ENCODE measurements at regions not wholly inside any gene's neighbourhood (a gene's known extent, or its start where the extent isn't known, plus 50 kb on each side); places are given as distances from the start of the nearest gene placed in this dataset.
"Not testable (repeated sequence)": the region's sequence is repeated elsewhere in the genome, so short reads cannot be mapped to it uniquely, and the experiment has no call there.

DNA sequence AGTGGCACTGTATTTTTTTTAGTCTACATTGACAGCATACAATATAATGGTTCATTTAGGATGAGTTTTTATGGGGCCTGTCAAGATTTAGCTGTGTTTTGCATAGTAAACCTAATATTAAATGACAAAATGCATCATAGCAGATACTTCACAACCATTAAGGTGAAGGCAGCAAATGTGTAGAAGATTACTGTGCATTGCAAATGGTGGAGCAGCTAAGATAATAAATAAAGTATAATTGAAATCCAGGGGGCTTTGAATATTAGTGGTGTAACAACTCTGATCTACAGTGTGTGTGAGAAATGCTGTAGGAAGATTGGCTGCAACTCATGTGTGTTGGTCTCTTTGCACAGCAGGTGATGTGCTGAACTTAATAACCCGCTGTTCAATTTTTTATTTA lies 801.9 kb upstream of the CITED2 start:
- Mint-ChIP-seq H3K36me3 (no peaks in the 10 kb centered on the region), H3K27ac (no peak overlapping the region), H3K9me3 (peaks cover 3% of the 10 kb centered on the region in 2 donors), H3K4me1 (no peaks in the 10 kb centered on the region), H3K27me3 (no peaks in the 10 kb centered on the region), H3K4me3 (no peak overlapping the region)
- ATAC-seq (replicated peaks) (no peak), DNase-seq (no peak)

DNA sequence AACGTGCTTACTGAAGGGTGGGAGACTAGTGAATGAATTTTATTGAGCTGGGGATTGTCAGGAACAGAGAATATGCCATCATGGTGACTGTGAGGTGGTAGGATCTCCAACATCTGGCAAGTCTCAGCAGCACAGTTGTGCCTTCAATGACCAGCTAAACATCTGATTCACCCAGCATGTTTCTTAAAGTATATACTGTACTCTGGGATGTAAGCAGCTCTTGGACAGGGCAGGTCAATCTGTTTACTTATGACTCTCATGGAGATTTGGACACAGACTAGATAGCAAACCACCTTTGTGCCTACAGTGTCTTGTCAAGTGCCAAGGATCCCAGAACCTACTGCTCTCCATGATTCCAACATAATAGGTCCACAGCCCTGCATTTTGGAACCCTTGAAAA lies 801.0 kb upstream of the CITED2 start:
- no peak for DNase-seq
- Mint-ChIP-seq H3K4me3 (no peak overlapping the region), H3K36me3 (no peaks in the 10 kb centered on the region), H3K27ac (no peak overlapping the region), H3K9me3 (peaks cover 3% of the 10 kb centered on the region in 2 donors), H3K27me3 (no peaks in the 10 kb centered on the region), H3K4me1 (no peaks in the 10 kb centered on the region)
- ATAC-seq (replicated peaks), result no peak

DNA sequence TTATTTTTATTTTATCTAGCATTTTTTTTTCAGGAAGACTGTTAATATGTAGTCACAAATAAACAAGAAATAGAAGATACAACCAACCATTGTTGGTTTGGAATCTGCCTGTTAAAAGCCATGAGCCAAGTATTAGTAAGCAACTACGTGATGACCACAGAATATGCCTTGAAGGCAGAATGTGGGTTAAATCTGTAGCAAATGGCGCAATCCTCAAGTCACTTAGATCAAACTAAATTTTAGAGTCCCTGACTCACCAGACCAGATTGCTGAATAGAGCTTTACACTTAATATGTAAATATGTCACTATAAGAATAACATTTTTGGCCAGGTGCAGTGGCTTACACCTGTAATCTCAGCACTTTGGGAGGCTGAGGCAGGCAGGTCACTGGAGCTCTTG lies 800.1 kb upstream of the CITED2 start:
- Mint-ChIP-seq H3K27me3 (no peaks in the 10 kb centered on the region), H3K36me3 (no peaks in the 10 kb centered on the region), H3K27ac (no peak overlapping the region), H3K4me1 (no peaks in the 10 kb centered on the region), H3K4me3 (no peak overlapping the region), H3K9me3 (peaks cover 3% of the 10 kb centered on the region in 2 donors)
- ATAC-seq (replicated peaks), result no peak
- DNase-seq, result no peak

DNA sequence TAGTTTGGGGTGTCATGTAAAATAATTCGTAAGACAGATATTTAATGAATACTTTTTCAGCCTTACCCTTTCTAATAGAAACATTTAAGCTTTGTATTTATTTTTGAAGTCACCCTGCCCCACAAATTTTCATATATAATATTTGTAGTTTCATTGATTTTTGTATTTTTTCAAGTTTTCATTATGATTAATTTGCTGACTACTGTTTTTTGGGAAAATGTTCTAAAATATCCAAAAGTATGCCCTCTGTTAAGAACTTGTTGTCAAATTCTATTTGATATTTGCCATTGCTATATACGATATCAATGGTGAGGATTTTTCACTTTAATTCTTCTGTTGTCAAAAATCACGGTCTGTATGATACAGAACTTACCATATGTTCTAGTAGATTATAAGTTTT lies 793.9 kb upstream of the CITED2 start:
- H3K27me3 Mint-ChIP-seq, result no peaks in the 10 kb centered on the region
- H3K4me1 Mint-ChIP-seq, result no peaks in the 10 kb centered on the region
- DNase-seq, result no peak
- H3K4me3 Mint-ChIP-seq, result no peak overlapping the region
- no peak for ATAC-seq (replicated peaks)
- H3K36me3 Mint-ChIP-seq, result no peaks in the 10 kb centered on the region
- H3K27ac Mint-ChIP-seq, result no peak overlapping the region
- peaks cover 3% of the 10 kb centered on the region in 2 donors for H3K9me3 Mint-ChIP-seq

DNA sequence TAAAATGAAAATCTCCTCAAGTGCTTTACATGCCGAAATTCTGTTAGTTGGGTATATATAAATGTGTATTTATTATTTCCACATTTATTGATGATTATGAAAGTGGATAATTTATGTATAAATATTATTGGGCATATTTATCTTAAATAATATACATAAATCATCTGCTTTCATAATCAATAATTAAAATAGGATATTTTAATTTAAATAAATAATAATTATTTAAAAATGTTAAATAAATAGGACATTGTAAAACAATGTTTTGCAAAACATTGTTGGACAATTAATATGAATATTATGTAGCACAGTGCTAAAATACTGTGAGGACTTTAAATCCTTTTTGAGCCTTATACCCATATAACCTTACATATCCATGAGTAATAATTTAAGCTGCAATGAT lies 786.5 kb upstream of the CITED2 start:
- Mint-ChIP-seq H3K4me1 (no peaks in the 10 kb centered on the region), H3K27ac (no peak overlapping the region), H3K4me3 (no peak overlapping the region), H3K27me3 (no peaks in the 10 kb centered on the region), H3K36me3 (no peaks in the 10 kb centered on the region), H3K9me3 (peaks cover 0 to 5% of the 10 kb centered on the region in 2 donors)
- no peak for DNase-seq
- no peak for ATAC-seq (replicated peaks)

DNA sequence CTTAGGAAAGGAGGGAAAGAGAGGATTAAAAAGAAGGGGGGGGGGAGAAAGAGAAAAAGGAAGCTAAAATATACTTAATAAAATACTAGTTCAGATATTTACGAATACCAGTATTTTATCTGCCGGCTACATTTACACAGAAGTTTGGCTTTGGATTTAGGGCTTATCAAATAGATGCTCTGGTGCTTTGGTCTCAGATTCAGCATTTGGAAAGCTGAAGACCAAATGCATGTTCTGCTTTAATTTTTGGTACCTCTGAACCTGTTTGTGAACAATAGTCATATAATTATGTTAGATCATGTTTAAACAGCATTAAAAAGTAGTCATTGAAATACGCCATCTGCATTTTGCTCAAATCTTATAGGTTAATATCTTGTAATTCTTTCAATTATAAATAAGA lies 786.0 kb upstream of the CITED2 start:
- Mint-ChIP-seq H3K36me3 (no peaks in the 10 kb centered on the region), H3K4me3 (no peak overlapping the region), H3K4me1 (no peaks in the 10 kb centered on the region), H3K27me3 (no peaks in the 10 kb centered on the region), H3K9me3 (peaks cover 0 to 5% of the 10 kb centered on the region in 2 donors), H3K27ac (no peak overlapping the region)
- no peak for ATAC-seq (replicated peaks)
- no peak for DNase-seq

DNA sequence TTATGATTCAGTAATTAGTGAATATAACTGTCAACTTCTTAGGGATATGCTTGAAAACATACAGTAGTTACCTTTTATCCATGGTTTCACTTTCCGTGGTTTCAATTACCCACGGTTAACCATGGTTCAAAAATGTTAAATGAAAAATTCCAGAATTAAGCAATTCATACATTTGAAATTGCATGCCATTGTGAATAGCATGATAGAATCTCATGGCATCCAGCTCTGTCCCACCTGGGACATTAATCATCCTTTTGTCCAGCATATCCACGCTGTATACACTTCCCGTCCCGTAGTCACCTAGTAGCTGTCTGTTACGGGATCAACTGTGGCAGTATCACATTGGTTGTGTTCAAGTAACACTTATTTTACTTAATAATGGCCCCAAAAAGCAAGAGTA lies 781.7 kb upstream of the CITED2 start:
- no peak for DNase-seq
- Mint-ChIP-seq H3K27ac (no peak overlapping the region), H3K4me1 (no peaks in the 10 kb centered on the region), H3K9me3 (peaks cover 0 to 1% of the 10 kb centered on the region in 2 donors), H3K4me3 (no peak overlapping the region), H3K36me3 (no peaks in the 10 kb centered on the region), H3K27me3 (no peaks in the 10 kb centered on the region)
- ATAC-seq (replicated peaks), result no peak

DNA sequence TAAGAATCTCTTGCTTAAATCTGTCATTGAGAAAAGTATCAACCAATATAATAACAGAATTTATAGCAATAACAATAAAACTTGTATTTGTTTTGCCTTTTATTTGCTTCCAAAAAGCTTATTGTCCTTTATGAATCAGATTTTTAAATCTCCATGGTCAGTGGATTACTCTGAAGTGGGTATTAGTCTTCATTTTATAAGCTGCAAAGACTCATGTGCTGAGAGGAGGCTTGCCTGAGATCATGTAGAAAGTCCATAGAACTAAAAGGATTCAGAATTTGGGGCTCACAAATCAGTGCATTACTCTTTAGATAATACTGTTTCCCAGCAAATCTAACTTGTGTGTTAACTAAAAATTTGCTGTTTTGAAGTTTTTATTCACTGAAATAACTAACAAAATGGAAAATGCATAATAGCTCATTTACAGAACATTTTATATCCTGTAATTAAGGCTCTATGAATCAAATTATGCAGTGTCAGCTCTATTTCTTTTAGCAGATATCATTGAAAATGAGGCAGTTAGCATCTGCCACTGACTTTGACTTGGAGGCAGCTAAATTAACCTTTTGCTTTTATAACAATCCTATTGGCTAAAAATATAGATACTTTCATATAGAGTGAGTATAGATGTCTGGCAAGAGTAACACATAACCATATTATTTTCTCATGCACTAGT lies 781.1 kb upstream of the CITED2 start:
- no peak overlapping the region for H3K4me3 Mint-ChIP-seq
- H3K27ac Mint-ChIP-seq, result no peak overlapping the region
- no peaks in the 10 kb centered on the region for H3K4me1 Mint-ChIP-seq
- DNase-seq (no peak), ATAC-seq (replicated peaks) (no peak)
- no peaks in the 10 kb centered on the region for H3K27me3 Mint-ChIP-seq
- H3K36me3 Mint-ChIP-seq, result no peaks in the 10 kb centered on the region
- H3K9me3 Mint-ChIP-seq, result peaks cover 0 to 1% of the 10 kb centered on the region in 2 donors

DNA sequence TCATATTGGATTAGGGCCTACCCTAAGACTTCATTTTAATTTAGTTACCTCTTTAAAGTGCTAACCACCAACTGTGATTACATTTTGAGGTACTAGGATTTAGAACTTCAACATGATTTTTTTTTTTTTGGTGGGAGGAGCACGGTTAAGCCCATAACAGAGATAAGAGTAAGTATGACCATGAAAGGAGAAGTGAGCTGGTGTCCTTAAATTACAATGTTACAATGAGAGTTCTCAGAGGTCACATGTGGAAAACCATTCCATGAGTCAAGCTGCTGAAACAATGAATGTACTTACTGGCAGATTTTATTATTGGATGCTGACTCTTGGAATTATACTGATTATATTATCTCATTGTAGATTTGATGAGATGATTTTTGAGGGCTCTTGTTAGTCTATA lies 779.3 kb upstream of the CITED2 start:
- Mint-ChIP-seq H3K27me3 (no peaks in the 10 kb centered on the region), H3K9me3 (peaks cover 0 to 3% of the 10 kb centered on the region in 2 donors), H3K4me1 (no peaks in the 10 kb centered on the region), H3K4me3 (no peak overlapping the region), H3K36me3 (no peaks in the 10 kb centered on the region), H3K27ac (no peak overlapping the region)
- DNase-seq (no peak), ATAC-seq (replicated peaks) (no peak)

DNA sequence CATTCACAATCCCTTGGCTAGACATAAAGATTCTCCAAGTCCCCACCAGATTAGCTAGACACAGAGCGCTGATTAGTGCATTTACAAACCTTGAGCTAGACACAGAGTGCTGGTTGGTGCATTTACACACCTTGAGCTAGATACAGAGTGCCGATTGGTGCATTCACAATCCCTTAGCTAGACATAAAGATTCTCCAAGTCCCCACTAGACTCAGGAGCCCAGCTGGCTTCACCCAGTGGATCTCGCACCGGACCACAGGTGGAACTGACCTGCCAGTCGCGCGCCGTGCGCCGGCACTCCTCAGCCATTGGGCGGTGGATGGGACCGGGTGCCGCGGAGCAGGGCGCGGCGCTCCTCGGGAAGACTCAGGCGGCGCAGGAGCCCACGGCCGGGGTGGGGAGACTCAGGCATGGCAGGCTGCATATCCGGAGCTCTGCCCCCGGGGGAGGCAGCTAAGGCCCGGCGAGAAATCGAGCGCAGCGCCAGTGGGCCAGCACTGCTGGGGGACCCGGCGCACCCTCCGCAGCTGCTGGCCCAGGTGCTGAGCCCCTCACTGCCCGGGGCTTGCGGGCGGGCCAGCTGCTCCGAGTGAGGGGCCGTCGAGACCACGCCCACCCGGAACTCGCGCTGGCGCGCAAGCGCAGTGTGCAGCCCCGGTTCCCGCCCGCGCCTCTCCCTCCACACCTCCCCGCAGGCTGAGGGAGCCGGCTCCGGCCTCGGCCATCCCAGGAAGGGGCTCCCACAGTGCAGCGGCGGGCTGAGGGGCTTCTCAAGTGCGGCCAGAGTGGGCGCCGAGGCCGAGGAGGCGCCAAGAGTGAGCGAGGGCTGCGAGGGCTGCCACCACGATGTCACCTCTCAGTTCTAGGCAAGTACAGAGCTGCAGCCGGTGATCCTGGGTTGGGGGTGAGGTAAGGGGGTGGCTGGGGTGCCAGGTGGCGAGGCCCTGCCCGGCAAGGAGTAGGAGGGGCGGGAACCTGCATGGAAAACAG lies 773.7 kb upstream of the CITED2 start:
- not testable (repeated sequence) for H3K27me3 Mint-ChIP-seq; H3K27ac Mint-ChIP-seq; DNase-seq; H3K4me1 Mint-ChIP-seq; ATAC-seq (replicated peaks); H3K36me3 Mint-ChIP-seq; H3K4me3 Mint-ChIP-seq; H3K9me3 Mint-ChIP-seq

DNA sequence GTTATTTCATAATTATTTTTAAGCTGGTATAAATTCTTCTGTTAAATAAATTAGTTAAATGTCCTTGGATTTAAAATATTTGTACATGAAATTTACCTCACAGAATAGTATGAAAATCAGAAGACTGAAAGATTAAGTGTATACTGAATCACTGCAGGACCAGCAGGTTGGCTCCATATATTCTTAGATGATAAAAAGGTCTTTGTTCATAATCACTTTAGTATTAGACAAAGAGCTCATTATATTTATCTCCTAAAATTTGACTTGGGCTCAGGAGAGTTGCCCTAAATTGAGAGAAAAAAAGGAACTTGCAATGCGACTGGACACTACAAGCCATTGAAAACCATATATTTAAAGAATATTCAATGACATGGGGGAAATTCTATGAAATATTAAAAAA lies 766.4 kb upstream of the CITED2 start:
- Mint-ChIP-seq H3K4me1 (no peaks in the 10 kb centered on the region), H3K36me3 (no peaks in the 10 kb centered on the region), H3K4me3 (no peak overlapping the region), H3K27ac (no peak overlapping the region), H3K9me3 (peaks cover 0 to 4% of the 10 kb centered on the region in 2 donors), H3K27me3 (no peaks in the 10 kb centered on the region)
- no peak for DNase-seq
- no peak for ATAC-seq (replicated peaks)

DNA sequence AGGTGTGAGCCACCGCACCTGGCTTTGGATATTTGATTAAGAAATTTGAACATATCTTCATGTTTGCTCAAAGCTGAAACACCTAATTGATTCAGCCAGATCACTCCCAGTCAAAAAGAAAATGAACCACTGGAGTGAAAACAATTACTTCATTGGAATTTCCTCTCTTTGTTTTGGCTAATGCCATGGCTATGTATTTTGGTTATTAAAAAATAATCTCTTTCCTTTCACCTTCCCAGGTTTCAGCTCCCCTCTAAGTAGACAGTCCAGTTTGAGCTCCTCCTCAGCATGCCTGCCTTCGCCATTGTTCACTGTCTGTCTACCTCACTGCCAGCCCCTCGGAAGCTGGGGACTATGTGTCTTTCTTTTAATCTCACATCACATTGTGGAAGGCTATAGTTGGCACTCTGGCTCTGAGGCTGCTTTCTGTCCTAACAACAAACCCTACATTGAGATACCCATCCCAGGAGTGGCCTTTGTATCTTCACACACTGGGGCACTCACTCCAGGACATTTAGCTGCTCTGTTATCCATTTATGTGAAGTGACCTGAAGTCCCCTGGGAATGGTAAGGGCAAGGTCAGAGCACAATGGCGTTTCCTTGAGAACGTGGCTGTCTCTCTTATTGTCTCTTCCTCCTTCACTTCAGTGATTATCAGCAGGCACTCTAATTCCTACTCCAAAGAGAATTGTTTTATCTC lies 764.0 kb upstream of the CITED2 start:
- DNase-seq (no peak), ATAC-seq (replicated peaks) (no peak)
- peaks cover 0 to 11% of the 10 kb centered on the region in 2 donors for H3K9me3 Mint-ChIP-seq
- H3K4me1 Mint-ChIP-seq, result no peaks in the 10 kb centered on the region
- H3K27ac Mint-ChIP-seq, result no peak overlapping the region
- H3K27me3 Mint-ChIP-seq, result no peaks in the 10 kb centered on the region
- no peaks in the 10 kb centered on the region for H3K36me3 Mint-ChIP-seq
- H3K4me3 Mint-ChIP-seq, result no peak overlapping the region

DNA sequence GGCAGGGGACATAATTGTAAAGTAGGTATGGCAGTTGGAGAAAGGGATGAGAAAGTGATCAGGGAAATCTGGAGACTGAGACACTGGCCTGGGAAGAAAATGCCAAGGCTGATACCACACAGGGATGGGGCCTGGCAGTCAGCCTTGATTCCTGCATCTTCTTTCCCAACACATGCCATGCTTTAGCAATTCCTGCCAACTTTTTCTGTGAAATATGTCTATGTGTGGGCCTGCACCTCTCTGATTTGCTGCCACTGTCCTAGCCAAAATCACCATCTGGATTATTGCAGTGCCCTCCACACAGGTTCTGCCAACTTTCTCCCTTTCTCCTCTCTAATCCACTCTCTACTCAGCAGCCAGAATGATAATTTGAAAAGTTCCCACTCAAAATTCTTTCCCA lies 759.8 kb upstream of the CITED2 start:
- Mint-ChIP-seq H3K4me3 (no peak overlapping the region), H3K27ac (no peak overlapping the region)

DNA sequence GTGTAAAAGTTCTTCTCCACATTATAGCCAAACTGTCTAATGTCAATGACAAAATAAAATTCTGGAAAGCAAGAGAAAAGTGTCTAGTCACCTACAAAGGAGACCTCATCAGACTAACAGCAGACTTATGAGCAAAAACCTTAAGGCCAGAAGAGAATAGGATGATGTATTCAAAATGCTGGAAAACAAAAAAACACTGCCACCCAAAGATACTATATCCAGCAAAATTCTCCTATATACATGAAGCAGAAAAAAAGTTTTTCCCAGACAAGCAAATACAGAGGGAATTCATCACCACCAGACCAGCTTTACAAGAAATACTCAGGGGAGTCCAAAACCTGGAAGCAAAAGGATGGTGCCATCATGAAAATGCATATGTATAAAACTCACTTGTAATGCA lies 755.6 kb upstream of the CITED2 start:
- Mint-ChIP-seq H3K27ac (no peak overlapping the region), H3K4me1 (no peaks in the 10 kb centered on the region), H3K4me3 (no peak overlapping the region), H3K27me3 (no peaks in the 10 kb centered on the region), H3K36me3 (peaks cover 0 to 4% of the 10 kb centered on the region in 2 donors), H3K9me3 (peaks cover 19 to 23% of the 10 kb centered on the region in 2 donors)
- ATAC-seq (replicated peaks), result no peak
- no peak for DNase-seq

More for the DNA sequence above, 759.8 kb upstream of the CITED2 start:
- no peaks in the 10 kb centered on the region for H3K4me1 Mint-ChIP-seq
- H3K27me3 Mint-ChIP-seq, result no peaks in the 10 kb centered on the region
- DNase-seq (no peak), ATAC-seq (replicated peaks) (no peak)
- H3K9me3 Mint-ChIP-seq, result peaks cover 16 to 19% of the 10 kb centered on the region in 2 donors
- peaks cover 0 to under 1% of the 10 kb centered on the region in 2 donors for H3K36me3 Mint-ChIP-seq

Data from stimulated activated naive B cell treated with anti-CD40 and anti-IgM and Interleukin-4, amounts not matched to agents 10 μg/mL and 1 μg/mL and 100 μg/mL, for 72 hours (primary cell).